ENCODE measurements at regions not wholly inside any gene's neighbourhood (a gene's known extent, or its start where the extent isn't known, plus 50 kb on each side); places are given as distances from the start of the nearest gene placed in this dataset.

GRCh38 chr22:49179886-49180682 lies 647.6 kb downstream of the BRD1 start:
- no peak for DNase-seq

- no peak for DNase-seq
Measured at GRCh38 chr22:49179175-49179574, 648.5 kb downstream of the BRD1 start.

- no peak for DNase-seq
Measured at GRCh38 chr22:49178246-49179005, 649.2 kb downstream of the BRD1 start.

GRCh38 chr22:49177666-49178065 lies 650.0 kb downstream of the BRD1 start:
- DNase-seq, result no peak

GRCh38 chr22:49176956-49177355 lies 650.7 kb downstream of the BRD1 start:
- DNase-seq, result no peak

GRCh38 chr22:49170053-49170452 lies 657.6 kb downstream of the BRD1 start:
- DNase-seq, result no peak

GRCh38 chr22:49169074-49169744 lies 658.5 kb downstream of the BRD1 start:
- no peak for DNase-seq

- no peak for DNase-seq
Measured at GRCh38 chr22:49168219-49168813, 659.4 kb downstream of the BRD1 start.

GRCh38 chr22:49166746-49167145 lies 660.9 kb downstream of the BRD1 start:
- DNase-seq, result no peak

GRCh38 chr22:49166211-49166610 lies 661.5 kb downstream of the BRD1 start:
- no peak for DNase-seq

- no peak for DNase-seq
Measured at GRCh38 chr22:49164773-49165320, 662.8 kb downstream of the BRD1 start.

- DNase-seq, result no peak
Measured at GRCh38 chr22:49163960-49164690, 663.5 kb downstream of the BRD1 start.

GRCh38 chr22:49163258-49163959 lies 664.3 kb downstream of the BRD1 start:
- no peak for DNase-seq

- no peak for DNase-seq
Measured at GRCh38 chr22:49162841-49163240, 664.8 kb downstream of the BRD1 start.

GRCh38 chr22:49161002-49161850 lies 666.4 kb downstream of the BRD1 start:
- no peak for DNase-seq

GRCh38 chr22:49160261-49161001 lies 667.2 kb downstream of the BRD1 start:
- no peak for DNase-seq

- DNase-seq, result no peak
Measured at GRCh38 chr22:49159711-49160110, 668.0 kb downstream of the BRD1 start.

- DNase-seq, result no peak
Measured at GRCh38 chr22:49158741-49159564, 668.7 kb downstream of the BRD1 start.
